RWPE2 (cell line): ENCODE measurements at regions not wholly inside any gene's neighbourhood (a gene's known extent, or its start where the extent isn't known, plus 50 kb on each side); places are given as distances from the start of the nearest gene placed in this dataset.
A peak's percentile ranks its signal among the peaks of the same experiment; 100 is the strongest.

ENCODE experiments used
- ATAC-seq: fragments of 200-7000 bp; cut with Tn5 transposase; 3 replicates; pipeline ENCODE4 v1.9.1; 2021; ENCODE audit warnings: low read depth
- DNase-seq: peaks from one replicate; pipeline ENCODE4 v3.0.0-alpha.2; 2020; ENCODE audit warnings: low spot score
- H3K27ac ChIP-seq: fragments of 450-650 bp; 2 replicates; pipeline ENCODE4 v1.5.1; 2017; ENCODE audit warnings: mild to moderate bottlenecking; ENCODE audit not compliant: poor library complexity, severe bottlenecking
- H3K27me3 ChIP-seq: fragments of 250-450 bp; sonication (Bioruptor Pico); 2 replicates; pipeline ENCODE4 v1.5.1; 2021; ENCODE audit warnings: mild to moderate bottlenecking, moderate library complexity; ENCODE audit not compliant: insufficient read depth, poor library complexity, severe bottlenecking
- H3K36me3 ChIP-seq: fragments of 250-450 bp; sonication (Bioruptor Pico); 2 replicates; pipeline ENCODE4 v1.5.1; 2020; ENCODE audit warnings: low read depth, mild to moderate bottlenecking, moderate library complexity
- H3K4me1 ChIP-seq: fragments of 250-450 bp; sonication (Bioruptor Pico); 2 replicates; pipeline ENCODE4 v1.5.1; 2021; ENCODE audit warnings: mild to moderate bottlenecking, moderate library complexity; ENCODE audit not compliant: insufficient read depth, poor library complexity, severe bottlenecking
- H3K4me3 ChIP-seq: fragments of 250-450 bp; sonication (Bioruptor Pico); 2 replicates; pipeline ENCODE4 v1.5.1; 2021; ENCODE audit warnings: mild to moderate bottlenecking, moderate library complexity; ENCODE audit not compliant: severe bottlenecking
- H3K9me3 ChIP-seq: fragments of 250-450 bp; sonication (Bioruptor Pico); 2 replicates; pipeline ENCODE4 v1.5.1; 2021; ENCODE audit warnings: mild to moderate bottlenecking, moderate library complexity; ENCODE audit not compliant: severe bottlenecking
- CTCF ChIP-seq: fragments of 450-650 bp; IDR thresholded peaks from one replicate; pipeline ENCODE4 v1.5.1; 2017; ENCODE audit warnings: mild to moderate bottlenecking, moderate library complexity; ENCODE audit not compliant: poor library complexity, severe bottlenecking

GRCh38 chr16:17574256-17574655, 103.5 kb upstream of the XYLT1 start:
- ATAC-seq (no peak), DNase-seq (no peak)
- no peaks in the 10 kb centered on the region for H3K9me3 ChIP-seq
- H3K4me3 ChIP-seq, result no peak overlapping the region
- no peak overlapping the region for H3K27ac ChIP-seq
- H3K4me1 ChIP-seq, result peaks cover 18% of the 10 kb centered on the region
- no peaks in the 10 kb centered on the region for H3K27me3 ChIP-seq
- TF ChIP-seq CTCF, result no peak
- no peaks in the 10 kb centered on the region for H3K36me3 ChIP-seq

GRCh38 chr16:17572145-17572544, 101.4 kb upstream of the XYLT1 start:
- H3K27ac ChIP-seq, result peak overlapping the region; percentile 95
- H3K36me3 ChIP-seq, result no peaks in the 10 kb centered on the region
- no peak for DNase-seq
- TF ChIP-seq CTCF, result no peak
- peak; percentile 45 for ATAC-seq
- no peaks in the 10 kb centered on the region for H3K9me3 ChIP-seq
- H3K4me3 ChIP-seq, result no peak overlapping the region
- no peaks in the 10 kb centered on the region for H3K27me3 ChIP-seq
- peaks cover 19% of the 10 kb centered on the region for H3K4me1 ChIP-seq

GRCh38 chr16:17571499-17572093, 100.8 kb upstream of the XYLT1 start:
- H3K4me3 ChIP-seq, result no peak overlapping the region
- peaks cover 23% of the 10 kb centered on the region for H3K4me1 ChIP-seq
- no peaks in the 10 kb centered on the region for H3K9me3 ChIP-seq
- DNase-seq, result no peak
- ATAC-seq, result peak; percentile 93
- H3K27me3 ChIP-seq, result no peaks in the 10 kb centered on the region
- no peaks in the 10 kb centered on the region for H3K36me3 ChIP-seq
- no peak for TF ChIP-seq CTCF
- peak overlapping the region; percentile 95 for H3K27ac ChIP-seq

GRCh38 chr16:17568239-17568638, 97.5 kb upstream of the XYLT1 start:
- peaks cover 35% of the 10 kb centered on the region for H3K4me1 ChIP-seq
- TF ChIP-seq CTCF, result no peak

GRCh38 chr16:17567455-17567854, 96.7 kb upstream of the XYLT1 start:
- no peaks in the 10 kb centered on the region for H3K36me3 ChIP-seq
- H3K27ac ChIP-seq, result peak overlapping the region; percentile 39
- peaks cover 35% of the 10 kb centered on the region for H3K4me1 ChIP-seq
- no peak for TF ChIP-seq CTCF
- H3K4me3 ChIP-seq, result no peak overlapping the region
- no peak for DNase-seq
- no peak for ATAC-seq
- H3K27me3 ChIP-seq, result no peaks in the 10 kb centered on the region
- H3K9me3 ChIP-seq, result no peaks in the 10 kb centered on the region

More at GRCh38 chr16:17568239-17568638, 97.5 kb upstream of the XYLT1 start:
- DNase-seq, result no peak
- no peak for ATAC-seq
- H3K27ac ChIP-seq, result no peak overlapping the region
- H3K4me3 ChIP-seq, result no peak overlapping the region
- H3K27me3 ChIP-seq, result no peaks in the 10 kb centered on the region
- H3K9me3 ChIP-seq, result no peaks in the 10 kb centered on the region
- no peaks in the 10 kb centered on the region for H3K36me3 ChIP-seq
